ENCODE measurements at regions not wholly inside any gene's neighbourhood (a gene's known extent, or its start where the extent isn't known, plus 50 kb on each side); places are given as distances from the start of the nearest gene placed in this dataset.
A peak's percentile ranks its signal among the peaks of the same experiment; 100 is the strongest.
"Not testable (repeated sequence)": the region's sequence is repeated elsewhere in the genome, so short reads cannot be mapped to it uniquely, and the experiment has no call there.

GRCh38 chr12:42933461-42934081 lies 344.0 kb upstream of the PRICKLE1 start:
- no peak for DNase-seq (ENCODE audit: low read depth in 2 of 3, low spot score in 2 of 3)

DNA sequence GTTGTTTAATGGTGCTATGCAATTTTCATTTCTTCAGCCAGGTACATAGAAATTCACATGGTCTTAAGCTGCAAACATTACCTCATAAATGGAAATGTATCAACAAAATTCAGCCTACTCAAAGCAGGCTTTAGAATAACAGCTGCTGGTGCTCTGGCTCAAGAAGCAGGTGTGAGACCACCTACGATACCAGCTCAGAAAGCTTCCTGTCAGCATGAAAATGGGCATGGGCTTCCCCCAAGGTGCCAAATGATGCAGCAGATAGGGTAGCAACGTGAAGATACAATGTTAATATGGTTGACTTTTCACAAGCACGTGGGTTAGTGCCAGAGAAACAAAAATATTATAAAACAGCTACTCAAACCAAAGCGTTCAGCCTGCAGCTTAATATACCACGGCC lies 343.4 kb upstream of the PRICKLE1 start:
- no peak for DNase-seq (ENCODE audit: low read depth in 2 of 3, low spot score in 2 of 3)

DNA sequence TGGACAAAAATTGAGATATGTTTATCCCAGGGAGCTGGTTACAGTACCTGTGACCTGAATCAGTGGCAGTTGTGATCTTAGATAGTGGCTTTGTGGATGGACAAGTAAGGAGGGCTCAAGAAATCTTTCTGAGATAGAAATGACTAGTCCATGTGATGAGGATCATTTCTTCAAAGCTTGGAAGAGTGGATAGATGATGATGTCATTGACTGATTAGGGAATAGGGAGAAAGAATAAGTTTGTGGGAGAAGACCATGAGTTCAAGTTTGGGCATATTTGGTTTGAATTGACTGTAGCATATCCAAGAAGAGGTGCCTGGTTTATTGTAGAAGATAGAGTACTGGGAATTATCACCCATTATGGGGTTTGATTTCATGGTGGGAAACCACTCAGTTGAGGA lies 336.7 kb upstream of the PRICKLE1 start:
- DNase-seq (ENCODE audit: low read depth in 2 of 3, low spot score in 2 of 3), result no peak

DNA sequence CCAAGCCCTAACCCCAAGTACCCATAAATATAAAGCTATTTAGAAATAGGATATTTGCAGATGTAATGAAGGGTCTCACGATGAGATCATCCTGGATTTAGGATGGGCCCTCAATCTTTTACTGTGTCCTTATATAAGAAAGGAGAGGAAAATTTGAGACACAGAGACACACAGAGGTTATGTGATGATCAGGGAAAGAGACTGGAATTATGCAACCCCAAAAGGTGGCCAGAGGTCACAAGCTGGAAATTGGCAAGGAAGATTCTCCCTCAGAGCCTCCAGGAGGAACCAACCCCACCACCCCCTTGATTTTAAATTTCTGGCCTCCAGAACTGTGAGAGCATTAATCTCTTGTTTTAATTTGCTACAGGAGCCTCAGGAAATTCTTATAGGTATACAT lies 334.9 kb upstream of the PRICKLE1 start:
- DNase-seq (ENCODE audit: low read depth in 2 of 3, low spot score in 2 of 3), result no peak

DNA sequence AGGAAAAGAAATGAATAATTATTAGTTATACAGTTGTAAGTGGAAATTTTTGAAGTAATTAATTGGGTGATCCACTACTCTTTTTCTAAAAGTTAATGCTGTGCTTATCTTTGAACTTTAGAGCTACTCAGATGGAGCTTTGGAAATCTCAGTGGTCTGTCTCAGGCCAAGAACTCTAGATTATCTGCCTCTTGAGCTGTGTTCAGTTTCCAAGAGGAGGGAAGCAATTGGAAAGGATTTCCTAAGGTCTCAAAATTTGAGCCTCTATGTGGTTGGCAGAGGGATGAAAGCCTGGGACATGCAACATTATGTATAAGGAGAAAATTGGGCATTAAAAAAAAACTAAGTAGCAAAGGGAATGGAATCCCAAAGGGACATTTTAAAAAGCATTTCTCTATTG lies 334.0 kb upstream of the PRICKLE1 start:
- DNase-seq (ENCODE audit: low read depth in 2 of 3, low spot score in 2 of 3), result no peak

- DNase-seq (ENCODE audit: low read depth in 2 of 3, low spot score in 2 of 3), result no peak
Measured at GRCh38 chr12:42923156-42923555, 333.6 kb upstream of the PRICKLE1 start.

DNA sequence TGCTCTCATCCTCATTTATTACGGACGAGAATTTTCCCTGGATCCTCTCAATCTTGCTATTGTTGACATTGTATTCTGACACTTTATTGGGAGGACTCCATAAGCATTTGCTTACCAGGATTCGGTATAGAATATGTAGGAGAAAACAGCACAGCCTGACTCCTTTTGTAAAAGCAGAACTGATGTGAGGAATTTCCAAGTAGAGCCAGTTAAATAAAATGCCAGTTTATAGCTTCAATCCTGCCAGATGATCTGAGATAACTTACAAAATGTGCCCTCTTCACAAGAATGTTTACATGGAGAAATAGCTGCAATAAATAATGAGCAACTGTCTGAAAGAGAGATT lies 332.9 kb upstream of the PRICKLE1 start:
- DNase-seq (ENCODE audit: low read depth in 2 of 3, low spot score in 2 of 3), result no peak

- DNase-seq (ENCODE audit: low read depth in 2 of 3, low spot score in 2 of 3), result no peak
Measured at GRCh38 chr12:42921741-42922504, 332.4 kb upstream of the PRICKLE1 start.

DNA sequence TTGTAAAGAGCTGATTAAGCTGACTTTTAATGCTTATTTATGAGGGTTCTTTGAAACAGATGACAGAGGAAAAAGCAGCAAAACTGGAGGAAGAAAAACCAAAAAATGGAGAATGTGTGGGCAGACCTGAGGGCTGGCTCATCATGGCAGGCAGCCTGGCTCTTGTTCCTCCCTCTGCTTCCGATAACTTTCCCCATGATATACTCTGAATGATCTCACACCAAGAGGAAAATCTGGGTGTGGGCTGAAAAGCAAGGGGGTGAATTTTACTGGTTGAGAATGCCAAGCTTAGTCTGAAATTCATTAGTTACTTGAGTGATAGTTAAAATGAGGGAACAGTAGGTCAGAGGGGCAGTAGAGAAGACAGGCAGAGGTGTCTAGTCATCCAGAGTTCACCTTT lies 330.1 kb upstream of the PRICKLE1 start:
- no peak for DNase-seq (ENCODE audit: low read depth in 2 of 3, low spot score in 2 of 3)

DNA sequence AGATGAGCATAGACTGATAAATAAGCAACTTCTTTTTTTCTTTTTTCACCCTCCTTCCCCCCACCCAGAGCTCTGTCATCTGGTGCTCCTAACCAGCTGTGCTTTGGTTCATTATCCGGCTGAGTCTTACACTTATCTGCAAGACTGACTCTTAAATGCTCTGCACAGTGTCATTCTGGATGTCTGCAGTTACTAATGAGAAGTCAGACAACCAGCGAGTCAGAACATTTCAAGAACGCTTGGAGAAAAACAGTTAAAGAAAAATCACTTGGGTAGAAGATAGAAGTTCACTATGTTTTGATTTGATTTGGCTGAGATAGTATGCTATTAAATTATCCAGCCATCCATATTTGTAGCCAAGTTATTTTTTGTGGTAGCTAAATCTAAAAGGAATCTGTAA lies 328.9 kb upstream of the PRICKLE1 start:
- no peak for DNase-seq (ENCODE audit: low read depth in 2 of 3, low spot score in 2 of 3)

DNA sequence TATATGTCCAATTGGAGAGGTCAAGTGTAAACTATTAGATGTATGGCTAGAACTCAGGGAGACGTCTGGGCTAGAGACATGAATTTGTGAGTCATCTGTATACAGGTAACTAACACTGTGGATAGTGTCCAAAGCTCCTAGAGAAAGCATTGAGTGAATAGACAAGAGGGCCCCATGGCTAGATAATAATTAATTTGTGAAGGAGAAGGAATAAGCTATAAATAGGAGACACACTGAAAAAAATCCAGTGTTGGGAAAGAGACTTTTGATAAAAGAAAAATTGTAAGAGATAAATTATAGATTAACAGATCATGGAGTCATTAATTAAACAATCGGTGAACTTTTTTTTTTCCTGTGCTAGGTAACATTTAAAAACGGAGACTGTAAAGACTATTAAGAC lies 326.6 kb upstream of the PRICKLE1 start:
- no peak for DNase-seq (ENCODE audit: low read depth in 2 of 3, low spot score in 2 of 3)

DNA sequence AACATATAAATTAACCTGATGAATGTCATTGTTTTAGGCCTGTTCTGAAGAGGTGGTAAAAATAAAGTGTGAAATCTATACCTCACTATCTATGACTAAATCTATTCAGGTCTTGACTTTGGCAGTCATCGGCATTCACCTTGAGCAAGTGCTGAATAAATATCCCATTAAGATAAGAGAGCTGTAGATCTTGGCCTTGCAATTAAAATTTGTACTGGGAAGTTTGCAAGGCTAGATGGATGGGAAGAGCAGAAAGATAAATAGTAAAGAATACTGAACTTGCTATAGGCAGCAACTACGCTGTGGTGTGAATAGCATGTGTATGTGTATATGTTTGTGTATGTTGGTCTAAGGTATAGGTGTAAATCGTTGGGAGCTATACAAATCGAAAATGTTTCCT lies 325.9 kb upstream of the PRICKLE1 start:
- no peak for DNase-seq (ENCODE audit: low read depth in 2 of 3, low spot score in 2 of 3)

GRCh38 chr12:42912367-42912766 lies 322.8 kb upstream of the PRICKLE1 start:
- DNase-seq (ENCODE audit: low read depth in 2 of 3, low spot score in 2 of 3), result no peak

GRCh38 chr12:42910656-42911055 lies 321.1 kb upstream of the PRICKLE1 start:
- DNase-seq (ENCODE audit: low read depth in 2 of 3, low spot score in 2 of 3), result no peak

- no peak for DNase-seq (ENCODE audit: low read depth in 2 of 3, low spot score in 2 of 3)
Measured at GRCh38 chr12:42908712-42909111, 319.2 kb upstream of the PRICKLE1 start.

- DNase-seq (ENCODE audit: low read depth in 2 of 3, low spot score in 2 of 3), result not testable (repeated sequence)
Measured at GRCh38 chr12:42906801-42907200, 317.3 kb upstream of the PRICKLE1 start.

DNA sequence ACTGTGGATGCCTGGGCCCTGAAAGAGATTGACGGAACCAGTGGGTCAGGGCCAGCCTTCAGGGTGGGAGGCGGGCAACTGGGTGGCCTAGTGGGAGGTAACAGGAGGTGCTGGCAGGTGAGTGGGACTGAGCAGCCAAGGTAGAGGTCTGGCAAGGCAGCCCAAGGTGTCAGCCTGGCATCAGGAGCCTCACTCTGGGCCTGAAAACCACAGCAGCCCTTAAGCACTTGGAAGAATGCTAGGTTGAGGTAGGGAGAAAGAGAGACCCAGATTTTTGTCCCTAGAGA lies 315.8 kb upstream of the PRICKLE1 start:
- no peak for DNase-seq (ENCODE audit: low read depth in 2 of 3, low spot score in 2 of 3)

DNA sequence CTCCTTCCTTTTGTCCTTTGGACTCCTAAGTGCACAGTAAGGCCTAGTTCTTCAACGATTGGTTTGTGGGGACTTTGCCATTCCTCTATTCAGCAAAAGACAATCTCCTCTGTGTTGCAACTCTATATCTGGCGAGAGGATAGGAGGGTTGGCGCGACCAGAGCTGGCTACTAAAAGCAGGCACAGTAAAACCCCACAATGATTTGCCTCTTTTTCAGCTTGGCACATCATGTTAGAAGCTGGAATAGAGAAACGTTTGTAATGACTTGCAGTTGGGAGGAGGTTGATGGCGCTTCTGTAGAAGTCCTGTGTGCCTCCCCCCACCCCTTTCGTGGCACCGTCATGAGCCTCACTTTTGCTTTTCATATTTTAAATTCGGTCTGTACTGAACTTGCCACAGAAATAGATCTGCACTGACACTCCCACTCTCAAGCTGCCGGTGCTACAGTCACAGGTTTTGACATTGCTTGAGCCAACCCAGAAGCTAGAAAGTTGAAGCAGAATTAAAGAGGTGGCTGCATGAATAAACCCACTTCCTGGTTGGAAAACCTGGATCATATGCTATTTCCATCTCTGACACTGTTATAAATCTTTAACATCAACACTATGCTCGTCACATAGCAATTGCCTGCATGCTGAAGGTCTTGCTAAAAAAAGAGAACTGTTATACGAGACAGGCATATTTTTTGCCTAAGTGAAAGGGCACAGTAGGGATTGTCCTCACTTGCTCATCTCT lies 315.3 kb upstream of the PRICKLE1 start:
- DNase-seq (ENCODE audit: low read depth in 2 of 3, low spot score in 2 of 3), result peak in 1 of 3 donors; percentile 5

DNA sequence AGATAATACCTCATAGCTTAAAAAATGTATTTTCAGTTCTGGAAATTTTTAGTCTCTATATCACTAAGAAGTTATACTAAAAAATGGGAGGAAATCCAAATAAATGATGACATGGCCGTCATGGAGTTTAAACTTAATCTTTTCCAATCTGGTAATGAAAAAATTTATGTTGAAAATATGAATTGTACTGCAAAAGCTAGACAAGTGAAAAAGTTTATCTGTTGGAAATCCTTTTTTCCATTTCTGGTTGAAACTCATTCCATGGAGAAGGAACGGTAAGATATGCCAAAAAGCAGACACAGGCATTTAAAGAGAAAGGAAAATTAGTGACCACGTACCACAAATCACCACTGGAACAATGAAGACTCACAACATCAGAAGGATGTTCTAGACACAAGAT lies 314.2 kb upstream of the PRICKLE1 start:
- no peak for DNase-seq (ENCODE audit: low read depth in 2 of 3, low spot score in 2 of 3)

DNA sequence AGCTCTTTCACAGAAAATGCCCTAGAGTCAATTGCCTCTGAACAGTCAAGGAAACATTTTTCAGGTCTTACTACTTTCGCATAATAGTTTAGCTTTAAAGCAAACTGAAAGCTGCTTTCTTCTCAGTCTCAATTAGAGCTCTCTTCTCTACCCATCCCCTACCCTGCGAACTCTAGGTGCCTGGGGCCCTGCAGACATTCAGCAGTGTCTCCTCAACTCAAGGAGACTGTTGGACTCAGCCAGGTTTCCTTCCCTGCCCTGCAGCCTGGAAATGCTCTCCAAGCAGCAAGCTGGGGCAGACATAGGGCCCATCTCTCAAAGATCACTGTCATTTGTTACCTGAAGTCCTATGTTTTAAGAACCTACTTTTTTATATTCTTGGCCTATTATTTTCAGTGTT lies 312.5 kb upstream of the PRICKLE1 start:
- DNase-seq (ENCODE audit: low read depth in 2 of 3, low spot score in 2 of 3), result no peak

- DNase-seq (ENCODE audit: low read depth in 2 of 3, low spot score in 2 of 3), result no peak
Measured at GRCh38 chr12:42893803-42894202, 304.3 kb upstream of the PRICKLE1 start.
